H9 (cell line): ENCODE measurements at regions not wholly inside any gene's neighbourhood (a gene's known extent, or its start where the extent isn't known, plus 50 kb on each side); places are given as distances from the start of the nearest gene placed in this dataset.

Experiments used
- DNase-seq: peaks from one replicate; pipeline ENCODE4 v3.0.0-alpha.2; 2017
- H2AFZ ChIP-seq: one replicate; pipeline ENCODE4 v1.6.1; 2013; ENCODE audit warnings: mild to moderate bottlenecking, low read length, control low read depth, moderate library complexity
- H2AK5ac ChIP-seq: 2 replicates; pipeline ENCODE4 v1.6.1; 2013; ENCODE audit warnings: low read length, control low read depth, mixed read lengths; ENCODE audit not compliant: insufficient read length
- H2BK120ac ChIP-seq: one replicate; pipeline ENCODE4 v1.6.1; 2013; ENCODE audit warnings: low read depth, mild to moderate bottlenecking, low read length, control low read depth, inconsistent platforms; ENCODE audit not compliant: poor library complexity, severe bottlenecking
- H2BK12ac ChIP-seq: 2 replicates; pipeline ENCODE4 v1.6.1; 2013; ENCODE audit warnings: low read length, control low read depth, mixed read lengths, low read depth; ENCODE audit not compliant: insufficient read length
- H2BK15ac ChIP-seq: 2 replicates; pipeline ENCODE4 v1.6.1; 2013; ENCODE audit warnings: low read depth, low read length, control low read depth
- H2BK20ac ChIP-seq: one replicate; pipeline ENCODE4 v1.6.1; 2013; ENCODE audit warnings: low read depth, mild to moderate bottlenecking, low read length, control low read depth, inconsistent platforms; ENCODE audit not compliant: poor library complexity, severe bottlenecking
- H2BK5ac ChIP-seq: 2 replicates; pipeline ENCODE4 v1.6.1; 2013; ENCODE audit warnings: low read length, control low read depth, mixed read lengths; ENCODE audit not compliant: insufficient read length
- H3K14ac ChIP-seq: 2 replicates; pipeline ENCODE4 v1.6.1; 2013; ENCODE audit warnings: low read length, control low read depth; ENCODE audit not compliant: insufficient read depth
- H3K18ac ChIP-seq: 2 replicates; pipeline ENCODE4 v1.6.1; 2013; ENCODE audit warnings: low read depth, mild to moderate bottlenecking, mixed read lengths, low read length, control low read depth; ENCODE audit not compliant: insufficient read length
- H3K23ac ChIP-seq: 2 replicates; pipeline ENCODE4 v1.6.1; 2013; ENCODE audit warnings: low read length, control low read depth, mixed read lengths, low read depth; ENCODE audit not compliant: insufficient read length
- H3K23me2 ChIP-seq: 2 replicates; pipeline ENCODE4 v1.6.1; 2013; ENCODE audit warnings: low read depth, mild to moderate bottlenecking, mixed read lengths, low read length, control low read depth; ENCODE audit not compliant: insufficient read length, poor library complexity, severe bottlenecking
- H3K27ac ChIP-seq: 2 replicates; pipeline ENCODE4 v1.5.1; 2013; ENCODE audit warnings: low read length, control low read depth, mixed read lengths, low read depth; ENCODE audit not compliant: insufficient read length
- H3K27me3 ChIP-seq: 2 replicates; pipeline ENCODE4 v1.6.1; 2013; ENCODE audit warnings: low read length, control low read depth, inconsistent platforms; ENCODE audit not compliant: insufficient read depth
- H3K4ac ChIP-seq: 2 replicates; pipeline ENCODE4 v1.6.1; 2013; ENCODE audit warnings: low read depth, mild to moderate bottlenecking, control low read depth, inconsistent platforms, low read length, moderate library complexity
- H3K4me1 ChIP-seq: 2 replicates; pipeline ENCODE4 v1.6.1; 2013; ENCODE audit warnings: low read length, control low read depth, inconsistent platforms; ENCODE audit not compliant: insufficient read depth
- H3K4me2 ChIP-seq: 2 replicates; pipeline ENCODE4 v1.6.1; 2013; ENCODE audit warnings: low read length, control low read depth, mixed read lengths; ENCODE audit not compliant: insufficient read length, insufficient read depth
- H3K56ac ChIP-seq: 2 replicates; pipeline ENCODE4 v1.6.1; 2013; ENCODE audit warnings: low read depth, mild to moderate bottlenecking, mixed read lengths, low read length, control low read depth; ENCODE audit not compliant: insufficient read length
- H3K79me1 ChIP-seq: 2 replicates; pipeline ENCODE4 v1.6.1; 2013; ENCODE audit warnings: low read depth, mild to moderate bottlenecking, moderate library complexity, low read length, control low read depth, inconsistent platforms; ENCODE audit not compliant: insufficient read depth, poor library complexity, severe bottlenecking
- H3K79me2 ChIP-seq: 2 replicates; pipeline ENCODE4 v1.6.1; 2013; ENCODE audit warnings: low read length, control low read depth, inconsistent platforms; ENCODE audit not compliant: insufficient read depth
- H3K9ac ChIP-seq: 2 replicates; pipeline ENCODE4 v1.6.1; 2013; ENCODE audit warnings: low read length, control low read depth, mixed read lengths; ENCODE audit not compliant: insufficient read length; ENCODE audit errors: extremely low read depth
- H3K9me3 ChIP-seq: one replicate; pipeline ENCODE4 v1.6.1; 2013; ENCODE audit warnings: low read depth, low read length, inconsistent platforms; ENCODE audit not compliant: control insufficient read depth
- H3T11ph ChIP-seq: one replicate; pipeline ENCODE4 v1.6.1; 2013; ENCODE audit warnings: mild to moderate bottlenecking, low read length, control low read depth, inconsistent platforms
- H4K20me1 ChIP-seq: one replicate; pipeline ENCODE4 v1.6.1; 2013; ENCODE audit not compliant: control insufficient read depth, insufficient read length, insufficient read depth
- H4K5ac ChIP-seq: 2 replicates; pipeline ENCODE4 v1.6.1; 2013; ENCODE audit warnings: low read depth, mild to moderate bottlenecking, mixed read lengths, low read length, control low read depth; ENCODE audit not compliant: insufficient read length
- H4K8ac ChIP-seq: replicated peaks from 2 replicates; pipeline ENCODE4 v1.6.1; 2013; ENCODE audit warnings: low read length, control low read depth, mixed read lengths, low read depth; ENCODE audit not compliant: insufficient read length
- H4K91ac ChIP-seq: 2 replicates; pipeline ENCODE4 v1.6.1; 2013; ENCODE audit warnings: low read depth, mild to moderate bottlenecking, moderate library complexity, mixed read lengths, low read length, control low read depth; ENCODE audit not compliant: insufficient read length
- H3K27ac Mint-ChIP-seq, 3 experiments: 2 replicates in 2 of 3; 3 replicates in 1 of 3; pipeline ENCODE4 v1.8.0; 2020 to 2021; ENCODE audit warnings: mixed read lengths in 3 of 3, mild to moderate bottlenecking in 1 of 3, moderate library complexity in 1 of 3
- H3K27me3 Mint-ChIP-seq: 2 replicates; pipeline ENCODE4 v1.8.0; 2021; ENCODE audit warnings: low read depth, mild to moderate bottlenecking, moderate library complexity, mixed read lengths
- H3K36me3 Mint-ChIP-seq, 3 experiments: 2 replicates in 2 of 3; 3 replicates in 1 of 3; pipeline ENCODE4 v1.8.0; 2020 to 2021; ENCODE audit warnings: low read depth in 3 of 3, mixed read lengths in 3 of 3; ENCODE audit not compliant: insufficient read depth in 1 of 3
- H3K4me1 Mint-ChIP-seq, 2 experiments: 2 replicates each; pipeline ENCODE4 v1.8.0; 2020; ENCODE audit warnings: mixed read lengths in 2 of 2
- H3K4me3 Mint-ChIP-seq, 2 experiments: 2 replicates in 1 of 2; 3 replicates in 1 of 2; pipeline ENCODE4 v1.8.0; 2020 to 2021; ENCODE audit warnings: mild to moderate bottlenecking in 2 of 2, mixed read lengths in 2 of 2, moderate library complexity in 1 of 2
- H3K9me3 Mint-ChIP-seq, 2 experiments: 2 replicates in 1 of 2; 3 replicates in 1 of 2; pipeline ENCODE4 v1.8.0; 2020; ENCODE audit warnings: mild to moderate bottlenecking in 2 of 2, mixed read lengths in 2 of 2, moderate library complexity in 1 of 2
- WGBS: extraction: QIAGEN DNeasy Blood & Tissue Kit; methylation state at CpG from one replicate; pipeline ENCODE4 v1.1.7; 2013; ENCODE audit warnings: missing lambda C conversion rate, low lambda C conversion rate, mixed read lengths; ENCODE audit not compliant: insufficient read length; ENCODE audit errors: extremely low coverage; 5-methylcytosine and 5-hydroxymethylcytosine counted together
- TF ChIP-seq, protein P1 (sequence below): fragments of 200-600 bp; sonication (generic); conservative IDR thresholded peaks from 3 replicates; pipeline ENCODE4 v1.8.0; 2021; ENCODE audit warnings: antibody characterized with exemption, mild to moderate bottlenecking

GRCh38 chr16:87169509-87169995 lies 147.6 kb downstream of the C16orf95 start:
- H3K4me1 ChIP-seq = no peaks in the 10 kb centered on the region
- H2AK5ac ChIP-seq = no peak overlapping the region
- no peaks in the 10 kb centered on the region for H3K27me3 ChIP-seq
- no peak for DNase-seq
- no peak overlapping the region for H3K56ac ChIP-seq
- H3K4me3 Mint-ChIP-seq = no peak overlapping the region
- no peak overlapping the region for H2BK5ac ChIP-seq
- H3K4ac ChIP-seq = no peak overlapping the region
- no peak overlapping the region for H3K27ac Mint-ChIP-seq
- no peak overlapping the region for H4K5ac ChIP-seq
- no peaks in the 10 kb centered on the region for H3K79me2 ChIP-seq
- peaks cover 4 to 6% of the 10 kb centered on the region in 2 experiments; a peak in 3 of 4 replicates for H3K4me1 Mint-ChIP-seq
- WGBS = no CpG with 5 or more reads among the region's 14 CpGs
- H3T11ph ChIP-seq = no peak overlapping the region
- no peak overlapping the region for H4K8ac ChIP-seq
- TF ChIP-seq, protein P1, sequence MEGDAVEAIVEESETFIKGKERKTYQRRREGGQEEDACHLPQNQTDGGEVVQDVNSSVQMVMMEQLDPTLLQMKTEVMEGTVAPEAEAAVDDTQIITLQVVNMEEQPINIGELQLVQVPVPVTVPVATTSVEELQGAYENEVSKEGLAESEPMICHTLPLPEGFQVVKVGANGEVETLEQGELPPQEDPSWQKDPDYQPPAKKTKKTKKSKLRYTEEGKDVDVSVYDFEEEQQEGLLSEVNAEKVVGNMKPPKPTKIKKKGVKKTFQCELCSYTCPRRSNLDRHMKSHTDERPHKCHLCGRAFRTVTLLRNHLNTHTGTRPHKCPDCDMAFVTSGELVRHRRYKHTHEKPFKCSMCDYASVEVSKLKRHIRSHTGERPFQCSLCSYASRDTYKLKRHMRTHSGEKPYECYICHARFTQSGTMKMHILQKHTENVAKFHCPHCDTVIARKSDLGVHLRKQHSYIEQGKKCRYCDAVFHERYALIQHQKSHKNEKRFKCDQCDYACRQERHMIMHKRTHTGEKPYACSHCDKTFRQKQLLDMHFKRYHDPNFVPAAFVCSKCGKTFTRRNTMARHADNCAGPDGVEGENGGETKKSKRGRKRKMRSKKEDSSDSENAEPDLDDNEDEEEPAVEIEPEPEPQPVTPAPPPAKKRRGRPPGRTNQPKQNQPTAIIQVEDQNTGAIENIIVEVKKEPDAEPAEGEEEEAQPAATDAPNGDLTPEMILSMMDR = no peak
- no peak overlapping the region for H2AFZ ChIP-seq
- no peak overlapping the region for H3K23ac ChIP-seq
- H3K9ac ChIP-seq = no peak overlapping the region
- H3K9me3 ChIP-seq = no peaks in the 10 kb centered on the region
- H3K36me3 Mint-ChIP-seq = no peaks in the 10 kb centered on the region; a peak in 1 of 7 replicates
- no peaks in the 10 kb centered on the region; the same call in 1 of the 2 replicates for H3K27me3 Mint-ChIP-seq
- H4K20me1 ChIP-seq = no peaks in the 10 kb centered on the region
- no peak overlapping the region for H3K4me2 ChIP-seq
- no peak overlapping the region for H2BK12ac ChIP-seq
- no peak overlapping the region for H3K27ac ChIP-seq
- H3K9me3 Mint-ChIP-seq = peaks cover 2 to 3% of the 10 kb centered on the region in 2 experiments; a peak in 3 of 5 replicates
- no peak overlapping the region for H3K14ac ChIP-seq
- no peak overlapping the region for H4K91ac ChIP-seq
- H2BK15ac ChIP-seq = no peak overlapping the region
- H3K79me1 ChIP-seq = no peaks in the 10 kb centered on the region
- no peak overlapping the region for H2BK20ac ChIP-seq
- no peaks in the 10 kb centered on the region for H3K23me2 ChIP-seq
- H3K18ac ChIP-seq = no peak overlapping the region
- no peak overlapping the region for H2BK120ac ChIP-seq
